ENCODE measurements at regions not wholly inside any gene's neighbourhood (a gene's known extent, or its start where the extent isn't known, plus 50 kb on each side); places are given as distances from the start of the nearest gene placed in this dataset.

GRCh38 chr2:175631245-175631623 is 370.8 kb downstream of the LNPK start:
- TF ChIP-seq CTCF (IDR thresholded peaks at IDR 0.05; ENCODE audit: unreplicated experiment), result no peak
- Mint-ChIP-seq H3K9me3 (ENCODE audit: low read depth) (no peaks in the 10 kb centered on the region), H3K27me3 (no peaks in the 10 kb centered on the region), H3K4me3 (ENCODE audit: low read depth) (no peak overlapping the region), H3K4me1 (ENCODE audit: low read depth) (no peaks in the 10 kb centered on the region), H3K27ac (no peak overlapping the region), H3K36me3 (ENCODE audit: insufficient read depth) (no peaks in the 10 kb centered on the region)
- DNase-seq (ENCODE audit: low spot score, unreplicated experiment), result no peak

- Mint-ChIP-seq H3K27ac (no peak overlapping the region), H3K4me3 (ENCODE audit: low read depth) (no peak overlapping the region), H3K9me3 (ENCODE audit: low read depth) (no peaks in the 10 kb centered on the region), H3K36me3 (ENCODE audit: insufficient read depth) (no peaks in the 10 kb centered on the region), H3K4me1 (ENCODE audit: low read depth) (no peaks in the 10 kb centered on the region), H3K27me3 (no peaks in the 10 kb centered on the region)
- DNase-seq (ENCODE audit: low spot score, unreplicated experiment), result no peak
- TF ChIP-seq CTCF (IDR thresholded peaks at IDR 0.05; ENCODE audit: unreplicated experiment), result no peak
Observed at GRCh38 chr2:175630280-175631244, 371.5 kb downstream of the LNPK start.

GRCh38 chr2:175628243-175628642 is 373.8 kb downstream of the LNPK start:
- Mint-ChIP-seq H3K4me1 (ENCODE audit: low read depth) (no peaks in the 10 kb centered on the region), H3K27ac (no peak overlapping the region), H3K27me3 (no peaks in the 10 kb centered on the region), H3K4me3 (ENCODE audit: low read depth) (no peak overlapping the region), H3K36me3 (ENCODE audit: insufficient read depth) (no peaks in the 10 kb centered on the region), H3K9me3 (ENCODE audit: low read depth) (no peaks in the 10 kb centered on the region)
- no peak for DNase-seq (ENCODE audit: low spot score, unreplicated experiment)
- no peak for TF ChIP-seq CTCF (IDR thresholded peaks at IDR 0.05; ENCODE audit: unreplicated experiment)

GRCh38 chr2:175627405-175627804 is 374.7 kb downstream of the LNPK start:
- Mint-ChIP-seq H3K27ac (no peak overlapping the region), H3K9me3 (ENCODE audit: low read depth) (no peaks in the 10 kb centered on the region), H3K27me3 (no peaks in the 10 kb centered on the region), H3K4me3 (ENCODE audit: low read depth) (no peak overlapping the region), H3K36me3 (ENCODE audit: insufficient read depth) (no peaks in the 10 kb centered on the region), H3K4me1 (ENCODE audit: low read depth) (no peaks in the 10 kb centered on the region)
- TF ChIP-seq CTCF (IDR thresholded peaks at IDR 0.05; ENCODE audit: unreplicated experiment), result no peak
- DNase-seq (ENCODE audit: low spot score, unreplicated experiment), result no peak

- DNase-seq (ENCODE audit: low spot score, unreplicated experiment), result no peak
- Mint-ChIP-seq H3K4me3 (ENCODE audit: low read depth) (no peak overlapping the region), H3K4me1 (ENCODE audit: low read depth) (no peaks in the 10 kb centered on the region), H3K27me3 (no peaks in the 10 kb centered on the region), H3K36me3 (ENCODE audit: insufficient read depth) (no peaks in the 10 kb centered on the region), H3K27ac (no peak overlapping the region), H3K9me3 (ENCODE audit: low read depth) (no peaks in the 10 kb centered on the region)
- TF ChIP-seq CTCF (IDR thresholded peaks at IDR 0.05; ENCODE audit: unreplicated experiment), result no peak
Observed at GRCh38 chr2:175626796-175627195, 375.3 kb downstream of the LNPK start.

Measured in progenitor cell of endocrine pancreas (in vitro differentiated cells).